Vagina (tissue), 2 donors: ENCODE measurements at regions not wholly inside any gene's neighbourhood (a gene's known extent, or its start where the extent isn't known, plus 50 kb on each side); places are given as distances from the start of the nearest gene placed in this dataset.

Experiments
- DNase-seq, 2 donors: peaks; one replicate each; pipeline ENCODE4 v3.0.0-alpha.2; 2017; ENCODE audit errors: extremely low spot score in 2 of 2
- H3K27ac ChIP-seq: fragments of 200-600 bp; sonication (generic); one replicate; pipeline ENCODE4 v1.5.1; 2019
- H3K27me3 ChIP-seq: fragments of 200-600 bp; sonication (generic); one replicate; pipeline ENCODE4 v1.5.1; 2019
- H3K36me3 ChIP-seq, 2 donors: fragments of 200-600 bp; sonication (generic); one replicate each; pipeline ENCODE4 v1.5.1; 2017 to 2019
- H3K4me1 ChIP-seq: fragments of 200-600 bp; sonication (generic); one replicate; pipeline ENCODE4 v1.5.1; 2019
- H3K4me3 ChIP-seq, 2 donors: fragments of 200-600 bp; sonication (generic); 1 replicate in 1 of 2; 2 replicates in 1 of 2; pipeline ENCODE4 v1.5.1; 2016 to 2019
- H3K9me3 ChIP-seq: fragments of 200-600 bp; sonication (generic); one replicate; pipeline ENCODE4 v1.5.1; 2019
- CTCF ChIP-seq, 3 experiments: fragments of 450-650 bp in 2 of 3; fragments of 200-600 bp in 1 of 3; sonication (generic) in 1 of 3; IDR thresholded peaks; one replicate each; pipeline ENCODE4 v1.5.1; 2017 to 2019; ENCODE audit warnings: antibody characterized with exemption in 3 of 3, mild to moderate bottlenecking in 2 of 3, moderate library complexity in 2 of 3
- POLR2A ChIP-seq, 2 donors: fragments of 450-650 bp; IDR thresholded peaks; one replicate each; pipeline ENCODE4 v1.6.1; 2017; ENCODE audit warnings: antibody characterized with exemption in 2 of 2, mild to moderate bottlenecking in 2 of 2, moderate library complexity in 2 of 2
- POLR2AphosphoS5 ChIP-seq, 2 donors: sonication (generic); formaldehyde crosslinking; IDR thresholded peaks; one replicate each; pipeline ENCODE4 v1.9.0; 2017; ENCODE audit warnings: antibody characterized with exemption in 2 of 2, mild to moderate bottlenecking in 2 of 2, low read depth in 1 of 2; ENCODE audit not compliant: insufficient read depth in 1 of 2
- intact Hi-C: fragments of 100-400 bp; cut with DNase I; formaldehyde crosslinking; loops from one replicate; pipeline ENCODE4 v1.15.1; 2023

- no peak overlapping the region for H3K27ac ChIP-seq
- no peaks in the 10 kb centered on the region for H3K27me3 ChIP-seq
- intact Hi-C loops, result no loop called here
- no peaks in the 10 kb centered on the region for H3K9me3 ChIP-seq
- no peak for DNase-seq
- TF ChIP-seq POLR2A (IDR thresholded peaks at IDR 0.05) (no peak), CTCF (IDR thresholded peaks at IDR 0.05) (no peak), POLR2AphosphoS5 (IDR thresholded peaks at IDR 0.05; ENCODE audit: insufficient read depth in 1 of 2, low read depth in 1 of 2) (no peak)
- H3K4me3 ChIP-seq, result no peak overlapping the region
- no peaks in the 10 kb centered on the region for H3K36me3 ChIP-seq
- no peaks in the 10 kb centered on the region for H3K4me1 ChIP-seq
These were observed 137.5 kb downstream of the UNC5CL start for GRCh38 chr6:40901322-40902055.

GRCh38 chr6:40900791-40901190 lies 138.2 kb downstream of the UNC5CL start:
- Histone ChIP-seq H3K4me3 (no peak overlapping the region), H3K27ac (no peak overlapping the region), H3K36me3 (no peaks in the 10 kb centered on the region), H3K9me3 (no peaks in the 10 kb centered on the region), H3K4me1 (no peaks in the 10 kb centered on the region), H3K27me3 (no peaks in the 10 kb centered on the region)
- no peak for DNase-seq
- intact Hi-C loops, result no loop called here
- TF ChIP-seq POLR2A (IDR thresholded peaks at IDR 0.05) (no peak), POLR2AphosphoS5 (IDR thresholded peaks at IDR 0.05; ENCODE audit: insufficient read depth in 1 of 2, low read depth in 1 of 2) (no peak), CTCF (IDR thresholded peaks at IDR 0.05) (no peak)

- Histone ChIP-seq H3K27ac (no peak overlapping the region), H3K4me1 (no peaks in the 10 kb centered on the region), H3K9me3 (no peaks in the 10 kb centered on the region), H3K36me3 (no peaks in the 10 kb centered on the region), H3K4me3 (no peak overlapping the region), H3K27me3 (no peaks in the 10 kb centered on the region)
- intact Hi-C loops, result no loop called here
- no peak for DNase-seq
- TF ChIP-seq POLR2AphosphoS5 (IDR thresholded peaks at IDR 0.05; ENCODE audit: insufficient read depth in 1 of 2, low read depth in 1 of 2) (no peak), CTCF (IDR thresholded peaks at IDR 0.05) (no peak), POLR2A (IDR thresholded peaks at IDR 0.05) (no peak)
These were observed 139.3 kb downstream of the UNC5CL start for GRCh38 chr6:40899684-40900155.

- DNase-seq, result no peak
- Histone ChIP-seq H3K36me3 (no peaks in the 10 kb centered on the region), H3K27me3 (no peaks in the 10 kb centered on the region), H3K4me3 (no peak overlapping the region), H3K27ac (no peak overlapping the region), H3K9me3 (no peaks in the 10 kb centered on the region), H3K4me1 (no peaks in the 10 kb centered on the region)
- TF ChIP-seq POLR2AphosphoS5 (IDR thresholded peaks at IDR 0.05; ENCODE audit: insufficient read depth in 1 of 2, low read depth in 1 of 2), result no peak
- no peak for TF ChIP-seq CTCF (IDR thresholded peaks at IDR 0.05)
- TF ChIP-seq POLR2A (IDR thresholded peaks at IDR 0.05), result no peak
- intact Hi-C loops, result no loop called here
These were observed 140.9 kb downstream of the UNC5CL start for GRCh38 chr6:40898073-40898472.

GRCh38 chr6:40897390-40898003 lies 141.5 kb downstream of the UNC5CL start:
- intact Hi-C loops, result no loop called here
- TF ChIP-seq CTCF (IDR thresholded peaks at IDR 0.05) (no peak), POLR2A (IDR thresholded peaks at IDR 0.05) (no peak)
- no peak for DNase-seq

More at GRCh38 chr6:40897390-40898003, 141.5 kb downstream of the UNC5CL start:
- Histone ChIP-seq H3K4me1 (no peaks in the 10 kb centered on the region), H3K27ac (no peak overlapping the region), H3K27me3 (no peaks in the 10 kb centered on the region), H3K4me3 (no peak overlapping the region), H3K9me3 (no peaks in the 10 kb centered on the region), H3K36me3 (no peaks in the 10 kb centered on the region)
